Sigmoid colon (tissue), 4 donors: ENCODE measurements at regions not wholly inside any gene's neighbourhood (a gene's known extent, or its start where the extent isn't known, plus 50 kb on each side); places are given as distances from the start of the nearest gene placed in this dataset.

ENCODE experiments used
- EP300 ChIP-seq, 4 donors: sonication (generic); formaldehyde crosslinking; IDR thresholded peaks; one replicate each; pipeline ENCODE4 v1.6.1; 2017; ENCODE audit warnings: antibody characterized with exemption in 4 of 4
- POLR2A ChIP-seq, 2 donors: fragments of 450-650 bp; IDR thresholded peaks; one replicate each; pipeline ENCODE4 v1.6.1; 2016; ENCODE audit warnings: antibody characterized with exemption in 2 of 2, mild to moderate bottlenecking in 2 of 2, moderate library complexity in 2 of 2
- POLR2AphosphoS5 ChIP-seq, 4 donors: sonication (generic); formaldehyde crosslinking; IDR thresholded peaks; one replicate each; pipeline ENCODE4 v1.6.1; 2017; ENCODE audit warnings: antibody characterized with exemption in 4 of 4
- TF ChIP-seq, protein P1 (sequence below), 4 experiments: fragments of 450-650 bp in 3 of 4; fragments of 200-600 bp in 1 of 4; IDR thresholded peaks; one replicate each; pipeline ENCODE4 v1.5.1; 2016 to 2019; ENCODE audit warnings: antibody characterized with exemption in 4 of 4, mild to moderate bottlenecking in 3 of 4, moderate library complexity in 2 of 4

DNA sequence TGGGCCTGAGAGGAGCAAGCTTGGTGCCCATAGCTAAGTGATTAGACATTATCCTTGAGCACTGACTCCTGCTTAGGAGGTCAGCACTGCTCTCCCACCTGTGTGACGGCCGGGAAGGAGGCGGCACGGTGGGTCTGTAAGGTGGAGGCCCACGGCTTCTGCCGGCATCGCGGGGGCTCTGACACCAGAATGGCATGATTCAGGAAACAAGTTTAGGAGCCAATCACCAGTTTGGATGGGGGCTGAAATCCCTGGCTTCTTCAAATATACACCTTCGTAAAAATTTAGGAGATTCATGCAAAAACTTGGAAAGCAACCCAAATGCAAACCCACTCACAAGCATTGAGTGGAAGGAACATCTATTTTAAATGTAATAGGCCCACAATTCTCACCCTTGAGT, 307.3 kb upstream of the TSHZ3 start:
- no peak for TF ChIP-seq EP300 (IDR thresholded peaks at IDR 0.05)
- TF ChIP-seq, protein P1, sequence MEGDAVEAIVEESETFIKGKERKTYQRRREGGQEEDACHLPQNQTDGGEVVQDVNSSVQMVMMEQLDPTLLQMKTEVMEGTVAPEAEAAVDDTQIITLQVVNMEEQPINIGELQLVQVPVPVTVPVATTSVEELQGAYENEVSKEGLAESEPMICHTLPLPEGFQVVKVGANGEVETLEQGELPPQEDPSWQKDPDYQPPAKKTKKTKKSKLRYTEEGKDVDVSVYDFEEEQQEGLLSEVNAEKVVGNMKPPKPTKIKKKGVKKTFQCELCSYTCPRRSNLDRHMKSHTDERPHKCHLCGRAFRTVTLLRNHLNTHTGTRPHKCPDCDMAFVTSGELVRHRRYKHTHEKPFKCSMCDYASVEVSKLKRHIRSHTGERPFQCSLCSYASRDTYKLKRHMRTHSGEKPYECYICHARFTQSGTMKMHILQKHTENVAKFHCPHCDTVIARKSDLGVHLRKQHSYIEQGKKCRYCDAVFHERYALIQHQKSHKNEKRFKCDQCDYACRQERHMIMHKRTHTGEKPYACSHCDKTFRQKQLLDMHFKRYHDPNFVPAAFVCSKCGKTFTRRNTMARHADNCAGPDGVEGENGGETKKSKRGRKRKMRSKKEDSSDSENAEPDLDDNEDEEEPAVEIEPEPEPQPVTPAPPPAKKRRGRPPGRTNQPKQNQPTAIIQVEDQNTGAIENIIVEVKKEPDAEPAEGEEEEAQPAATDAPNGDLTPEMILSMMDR (IDR thresholded peaks at IDR 0.05) = no peak
- no peak for TF ChIP-seq POLR2A (IDR thresholded peaks at IDR 0.05)
- no peak for TF ChIP-seq POLR2AphosphoS5 (IDR thresholded peaks at IDR 0.05)
